ENCODE measurements at regions not wholly inside any gene's neighbourhood (a gene's known extent, or its start where the extent isn't known, plus 50 kb on each side); places are given as distances from the start of the nearest gene placed in this dataset.

- TF ChIP-seq Cebpa-rat (IDR thresholded peaks at IDR 0.05) = no peak
- Histone ChIP-seq H4K20me1 (no peaks in the 10 kb centered on the region), H3K27ac (no peak overlapping the region), H3K9me3 (replicated peaks in 1 of 11) (peaks cover 0 to 15% (median 6%) of the 10 kb centered on the region in 11 experiments; a peak in 8 of 22 replicates), H3K9ac (no peak overlapping the region), H3K4me1 (peaks cover 0 to 20% (median 0%) of the 10 kb centered on the region in 10 experiments; a peak in 6 of 20 replicates), H3K36me3 (no peaks in the 10 kb centered on the region), H3K4me2 (no peak overlapping the region), H3K27me3 (no peaks in the 10 kb centered on the region), H3K4me3 (no peak overlapping the region)
These were observed 267.9 kb downstream of the DLL1 start for GRCh38 chr6:170022827-170023619.

- no peak for TF ChIP-seq Cebpa-rat (IDR thresholded peaks at IDR 0.05)
- H4K20me1 ChIP-seq = no peaks in the 10 kb centered on the region
- H3K27ac ChIP-seq = no peak overlapping the region
- peaks cover 0 to 27% (median 0%) of the 10 kb centered on the region in 10 experiments; a peak in 6 of 20 replicates for H3K4me1 ChIP-seq
- no peaks in the 10 kb centered on the region for H3K27me3 ChIP-seq
- no peak overlapping the region for H3K9ac ChIP-seq
- no peak overlapping the region for H3K4me2 ChIP-seq
- peaks cover 0 to 15% (median 6%) of the 10 kb centered on the region in 11 experiments; a peak in 8 of 22 replicates for H3K9me3 ChIP-seq (replicated peaks in 1 of 11)
- H3K36me3 ChIP-seq = no peaks in the 10 kb centered on the region
- H3K4me3 ChIP-seq = no peak overlapping the region
These were observed 268.6 kb downstream of the DLL1 start for GRCh38 chr6:170022291-170022722.

DNA sequence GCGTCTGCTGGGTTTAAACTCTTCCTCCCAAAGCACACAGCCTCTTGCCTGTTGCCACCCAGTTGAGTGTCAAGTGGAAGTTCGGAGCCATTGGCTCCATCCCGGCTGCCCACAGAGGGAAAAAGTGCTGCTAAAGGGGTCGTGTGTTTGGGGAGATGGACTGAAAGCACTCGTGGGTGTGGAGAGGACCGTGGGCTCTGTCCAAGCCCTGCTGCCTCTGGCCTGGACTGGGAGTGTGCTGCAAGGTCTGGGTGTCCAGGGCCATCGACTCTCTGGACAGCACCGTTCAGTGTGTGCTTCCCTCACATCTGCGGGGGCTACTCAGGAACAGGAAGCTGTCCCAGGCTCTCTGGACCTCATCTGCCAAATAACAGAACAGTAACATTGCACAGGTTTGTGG is 269.3 kb downstream of the DLL1 start:
- H3K36me3 ChIP-seq = no peaks in the 10 kb centered on the region
- TF ChIP-seq Cebpa-rat (IDR thresholded peaks at IDR 0.05) = no peak
- no peak overlapping the region for H3K27ac ChIP-seq
- no peak overlapping the region for H3K9ac ChIP-seq
- peaks cover 0 to 15% (median 6%) of the 10 kb centered on the region in 11 experiments; a peak in 8 of 22 replicates for H3K9me3 ChIP-seq (replicated peaks in 1 of 11)
- no peak overlapping the region for H3K4me3 ChIP-seq
- no peaks in the 10 kb centered on the region for H3K27me3 ChIP-seq
- no peaks in the 10 kb centered on the region for H4K20me1 ChIP-seq
- H3K4me2 ChIP-seq = no peak overlapping the region
- H3K4me1 ChIP-seq = peaks cover 0 to 34% (median 0%) of the 10 kb centered on the region in 10 experiments; a peak in 6 of 20 replicates

DNA sequence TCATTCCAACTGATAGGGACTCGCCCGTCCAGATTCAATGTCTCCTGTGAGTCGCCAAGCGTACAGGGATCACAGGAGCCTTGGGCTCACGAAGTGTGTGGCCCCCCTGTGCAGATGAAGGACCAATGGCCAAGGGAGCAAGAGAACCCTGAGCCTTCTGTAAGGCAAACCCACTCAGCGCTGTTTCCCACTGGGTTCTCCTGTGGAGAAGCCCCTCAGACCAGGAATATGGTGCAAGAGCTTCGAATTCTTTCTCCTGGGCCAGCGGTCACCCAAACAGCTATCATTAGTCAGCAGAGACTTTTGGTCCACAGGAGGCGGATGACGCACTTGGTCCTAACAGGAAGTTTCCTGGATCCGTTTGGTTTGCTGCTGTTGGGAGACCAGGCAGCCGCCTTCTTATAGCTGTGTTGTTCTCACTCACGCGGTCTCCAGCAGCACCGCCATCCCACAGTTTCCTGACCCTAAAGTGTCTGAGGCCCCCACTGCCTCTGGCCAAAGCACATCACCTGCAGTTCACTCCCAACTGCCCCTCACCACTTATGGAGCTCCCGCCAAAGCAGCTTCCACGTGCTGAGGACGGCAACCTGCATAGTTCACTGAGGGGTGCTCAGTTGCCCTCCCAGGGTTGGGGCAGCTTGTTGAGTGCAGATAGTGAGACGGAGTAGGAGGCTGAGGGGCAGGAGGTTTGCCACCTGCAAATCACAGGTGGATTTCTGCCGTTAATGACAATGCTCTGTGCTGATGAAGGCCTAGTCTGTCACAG is 268.6 kb downstream of the ERMARD start:
- H3K9me3 ChIP-seq (replicated peaks in 1 of 11) = peaks cover 0 to 15% (median 6%) of the 10 kb centered on the region in 11 experiments; a peak in 8 of 22 replicates
- no peaks in the 10 kb centered on the region for H3K36me3 ChIP-seq
- H3K4me1 ChIP-seq = peaks cover 0 to 41% (median 0%) of the 10 kb centered on the region in 10 experiments; a peak in 6 of 20 replicates

DNA sequence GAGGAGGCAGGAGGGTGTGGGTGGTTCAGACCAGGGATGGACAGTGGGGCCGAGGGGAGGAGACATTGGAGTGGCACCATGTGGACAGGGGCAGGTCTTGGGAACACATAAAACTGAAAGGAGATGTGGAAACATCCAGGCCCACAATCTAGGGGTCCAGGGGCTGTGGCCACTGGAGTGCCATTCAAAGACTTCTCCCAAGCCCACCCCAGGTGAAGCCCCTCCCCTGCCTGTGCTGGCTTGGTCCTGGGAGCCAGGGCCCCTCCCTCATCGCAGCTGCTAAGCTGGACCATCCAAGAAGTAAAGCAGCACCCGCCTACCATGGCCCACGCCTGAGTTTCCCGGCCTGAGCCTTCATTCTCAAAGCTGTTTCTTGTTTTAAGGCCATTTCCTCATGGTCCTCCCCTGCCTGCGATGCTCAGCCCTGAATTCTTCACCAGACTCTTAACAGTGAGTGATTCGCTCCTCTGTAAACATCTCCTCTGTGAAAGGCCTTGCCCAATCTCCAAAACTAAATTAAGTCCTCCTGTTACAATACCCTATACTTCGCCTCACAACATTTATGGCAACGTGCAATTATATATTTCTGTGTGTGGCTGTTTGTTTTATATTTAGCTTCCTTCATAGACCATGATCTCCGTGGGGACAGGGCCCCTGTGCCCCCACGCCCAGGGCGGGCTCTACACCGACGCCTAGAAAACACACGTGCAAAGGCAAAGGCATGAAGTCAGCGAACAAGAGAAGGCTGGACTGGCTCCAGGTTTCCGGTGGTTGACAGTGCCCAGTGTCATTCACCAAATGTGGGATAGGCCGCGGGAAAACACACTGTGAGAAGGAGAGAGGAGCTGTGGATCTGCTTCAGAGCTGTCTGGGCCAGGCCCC is 267.8 kb downstream of the ERMARD start:
- H3K4me1 ChIP-seq = peaks cover 0 to 41% (median 0%) of the 10 kb centered on the region in 10 experiments; a peak in 6 of 20 replicates
- no peak for TF ChIP-seq Cebpa-rat (IDR thresholded peaks at IDR 0.05)
- no peaks in the 10 kb centered on the region for H3K27me3 ChIP-seq
- peak overlapping the region in 2 of 11 experiments; percentile 62 to 68; a peak in 3 of 22 replicates for H3K27ac ChIP-seq
- no peaks in the 10 kb centered on the region for H4K20me1 ChIP-seq
- H3K9me3 ChIP-seq (replicated peaks in 1 of 11) = peaks cover 0 to 15% (median 6%) of the 10 kb centered on the region in 11 experiments; a peak in 8 of 22 replicates
- H3K4me2 ChIP-seq = peak overlapping the region in 3 of 11 experiments; percentile 26 to 80 (median 73); a peak in 6 of 22 replicates
- no peaks in the 10 kb centered on the region for H3K36me3 ChIP-seq
- H3K4me3 ChIP-seq = no peak overlapping the region
- no peak overlapping the region for H3K9ac ChIP-seq

More for the DNA sequence above, 268.6 kb downstream of the ERMARD start:
- Histone ChIP-seq H4K20me1 (no peaks in the 10 kb centered on the region), H3K4me3 (no peak overlapping the region), H3K27me3 (no peaks in the 10 kb centered on the region), H3K9ac (no peak overlapping the region), H3K4me2 (peak overlapping the region in 1 of 11 experiments; percentile 80; a peak in 2 of 22 replicates), H3K27ac (no peak overlapping the region)
- no peak for TF ChIP-seq Cebpa-rat (IDR thresholded peaks at IDR 0.05)

GRCh38 chr6:170018422-170018935 is 267.1 kb downstream of the ERMARD start:
- H4K20me1 ChIP-seq = no peaks in the 10 kb centered on the region
- TF ChIP-seq Cebpa-rat (IDR thresholded peaks at IDR 0.05) = 0 out of 22 replicates have a peak, but pooled peaks of 1 of the 11 experiments have one; percentile 12
- H3K4me3 ChIP-seq = no peak overlapping the region
- peak overlapping the region in 3 of 11 experiments; percentile 11 to 68 (median 62); a peak in 5 of 22 replicates for H3K27ac ChIP-seq
- peaks cover 0 to 48% (median 0%) of the 10 kb centered on the region in 10 experiments; a peak in 6 of 20 replicates for H3K4me1 ChIP-seq
- peak overlapping the region in 3 of 11 experiments; percentile 26 to 80 (median 73); a peak in 5 of 22 replicates for H3K4me2 ChIP-seq
- H3K36me3 ChIP-seq = no peaks in the 10 kb centered on the region
- H3K27me3 ChIP-seq = no peaks in the 10 kb centered on the region
- no peak overlapping the region for H3K9ac ChIP-seq
- H3K9me3 ChIP-seq (replicated peaks in 1 of 11) = peaks cover 0 to 10% (median 3%) of the 10 kb centered on the region in 11 experiments; a peak in 9 of 22 replicates

DNA sequence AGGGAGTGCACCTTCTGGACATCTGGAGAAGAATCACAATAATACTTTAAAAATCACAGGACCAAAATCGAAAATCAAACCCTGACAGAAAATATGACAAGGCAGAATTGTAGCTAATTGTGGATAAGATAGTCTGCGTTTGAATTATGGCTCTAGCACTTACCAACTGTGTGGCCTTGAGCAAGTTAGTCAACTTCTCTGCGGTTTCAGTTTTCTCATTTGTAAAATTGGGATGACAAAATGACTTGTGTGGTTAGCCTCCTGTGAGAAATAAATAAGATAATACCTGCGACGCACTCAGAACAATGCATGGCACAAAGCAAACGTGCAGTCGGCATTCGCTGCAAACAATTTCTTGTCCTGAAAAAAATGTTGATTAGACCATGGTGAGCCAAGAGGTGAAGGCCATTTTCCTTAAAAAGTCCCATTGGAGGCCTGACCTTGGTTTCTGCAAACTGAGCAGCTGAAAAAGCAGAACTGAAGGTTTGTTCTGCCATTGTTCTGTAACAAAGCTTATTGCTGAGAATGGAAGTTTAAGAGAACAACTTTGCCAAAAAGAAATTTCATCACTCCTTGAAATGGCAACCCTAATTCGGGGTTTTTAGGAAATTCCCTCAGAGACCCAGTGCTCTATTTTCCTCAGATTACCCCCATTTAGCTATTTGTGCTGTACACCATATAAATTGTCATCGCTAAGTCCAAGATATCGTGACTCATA is 266.3 kb downstream of the ERMARD start:
- H3K9ac ChIP-seq = no peak overlapping the region
- no peaks in the 10 kb centered on the region for H3K36me3 ChIP-seq
- peak overlapping the region in 3 of 11 experiments; percentile 11 to 68 (median 62); a peak in 5 of 22 replicates for H3K27ac ChIP-seq
- H3K27me3 ChIP-seq = no peaks in the 10 kb centered on the region
- no peaks in the 10 kb centered on the region for H4K20me1 ChIP-seq
- peak overlapping the region in 3 of 11 experiments; percentile 26 to 80 (median 73); a peak in 5 of 22 replicates for H3K4me2 ChIP-seq
- H3K4me3 ChIP-seq = no peak overlapping the region
- H3K9me3 ChIP-seq (replicated peaks in 1 of 11) = peaks cover 0 to 8% (median 0%) of the 10 kb centered on the region in 11 experiments; a peak in 5 of 22 replicates
- TF ChIP-seq Cebpa-rat (IDR thresholded peaks at IDR 0.05) = no peak
- H3K4me1 ChIP-seq = peaks cover 0 to 55% (median 0%) of the 10 kb centered on the region in 10 experiments; a peak in 6 of 20 replicates
